ENCODE measurements at regions not wholly inside any gene's neighbourhood (a gene's known extent, or its start where the extent isn't known, plus 50 kb on each side); places are given as distances from the start of the nearest gene placed in this dataset.

- TF ChIP-seq CTCF (IDR thresholded peaks at IDR 0.05; ENCODE audit: low read depth, low read length, poor library complexity, severe bottlenecking) (no peak), EZH2phosphoT487 (IDR thresholded peaks at IDR 0.05; ENCODE audit: borderline replicate concordance, low read length) (no peak)
Measured at GRCh38 chr7:115740043-115740442, 290.5 kb downstream of the TFEC start.
